ENCODE measurements at regions not wholly inside any gene's neighbourhood (a gene's known extent, or its start where the extent isn't known, plus 50 kb on each side); places are given as distances from the start of the nearest gene placed in this dataset.
A peak's percentile ranks its signal among the peaks of the same experiment; 100 is the strongest.

- Histone ChIP-seq H3K4me2 (no peak overlapping the region), H3K4me1 (peaks cover 27% of the 10 kb centered on the region), H3K27ac (no peak overlapping the region), H4K20me1 (no peaks in the 10 kb centered on the region), H3K9me3 (peaks cover 4% of the 10 kb centered on the region; the same call in 1 of the 2 replicates), H3K27me3 (no peaks in the 10 kb centered on the region), H3K4me3 (no peak overlapping the region), H3K36me3 (no peaks in the 10 kb centered on the region), H3K9ac (no peak overlapping the region)
- no peak for TF ChIP-seq Cebpa-rat (IDR thresholded peaks at IDR 0.05)
These were observed 130.8 kb downstream of the DNAJB6 start for GRCh38 chr7:157467496-157468212.

GRCh38 chr7:157468221-157469111 is 131.7 kb downstream of the DNAJB6 start:
- Histone ChIP-seq H3K36me3 (no peaks in the 10 kb centered on the region), H3K9me3 (peaks cover 12% of the 10 kb centered on the region), H3K4me3 (no peak overlapping the region), H3K9ac (no peak overlapping the region), H3K4me2 (no peak overlapping the region), H3K4me1 (peaks cover 21% of the 10 kb centered on the region), H3K27ac (no peak overlapping the region), H3K27me3 (no peaks in the 10 kb centered on the region), H4K20me1 (no peaks in the 10 kb centered on the region)
- no peak for TF ChIP-seq Cebpa-rat (IDR thresholded peaks at IDR 0.05)

- no peak overlapping the region for H3K27ac ChIP-seq
- H3K9ac ChIP-seq, result no peak overlapping the region
- peaks cover 21% of the 10 kb centered on the region for H3K4me1 ChIP-seq
- no peak overlapping the region for H3K4me3 ChIP-seq
- no peaks in the 10 kb centered on the region for H3K36me3 ChIP-seq
- H4K20me1 ChIP-seq, result no peaks in the 10 kb centered on the region
- peaks cover 15% of the 10 kb centered on the region for H3K9me3 ChIP-seq
- no peak overlapping the region for H3K4me2 ChIP-seq
- H3K27me3 ChIP-seq, result no peaks in the 10 kb centered on the region
- TF ChIP-seq Cebpa-rat (IDR thresholded peaks at IDR 0.05), result no peak
These were observed 132.6 kb downstream of the DNAJB6 start for GRCh38 chr7:157469181-157470016.

GRCh38 chr7:157470017-157470322 is 133.2 kb downstream of the DNAJB6 start:
- no peak overlapping the region for H3K27ac ChIP-seq
- H3K9me3 ChIP-seq, result peaks cover 15% of the 10 kb centered on the region
- no peaks in the 10 kb centered on the region for H3K36me3 ChIP-seq
- H3K9ac ChIP-seq, result no peak overlapping the region
- H3K4me2 ChIP-seq, result no peak overlapping the region
- TF ChIP-seq Cebpa-rat (IDR thresholded peaks at IDR 0.05), result no peak
- H4K20me1 ChIP-seq, result no peaks in the 10 kb centered on the region
- peaks cover 21% of the 10 kb centered on the region for H3K4me1 ChIP-seq
- H3K4me3 ChIP-seq, result no peak overlapping the region
- H3K27me3 ChIP-seq, result no peaks in the 10 kb centered on the region

GRCh38 chr7:157470701-157471131 is 133.9 kb downstream of the DNAJB6 start:
- H3K36me3 ChIP-seq, result no peaks in the 10 kb centered on the region
- peaks cover 15% of the 10 kb centered on the region for H3K9me3 ChIP-seq
- H3K4me2 ChIP-seq, result peak overlapping the region; percentile 50
- H4K20me1 ChIP-seq, result no peaks in the 10 kb centered on the region
- no peaks in the 10 kb centered on the region for H3K27me3 ChIP-seq
- H3K9ac ChIP-seq, result no peak overlapping the region
- H3K4me3 ChIP-seq, result no peak overlapping the region
- H3K27ac ChIP-seq, result no peak overlapping the region
- TF ChIP-seq Cebpa-rat (IDR thresholded peaks at IDR 0.05), result no peak
- peaks cover 21% of the 10 kb centered on the region for H3K4me1 ChIP-seq

GRCh38 chr7:157471259-157472125 is 134.7 kb downstream of the DNAJB6 start:
- Histone ChIP-seq H3K4me1 (peaks cover 21% of the 10 kb centered on the region), H3K27ac (no peak overlapping the region), H3K9ac (no peak overlapping the region), H3K9me3 (peaks cover 15% of the 10 kb centered on the region), H3K36me3 (no peaks in the 10 kb centered on the region), H3K4me2 (peak overlapping the region; percentile 50), H3K27me3 (no peaks in the 10 kb centered on the region), H3K4me3 (no peak overlapping the region), H4K20me1 (no peaks in the 10 kb centered on the region)
- no peak for TF ChIP-seq Cebpa-rat (IDR thresholded peaks at IDR 0.05)

GRCh38 chr7:157472311-157473050 is 135.7 kb downstream of the DNAJB6 start:
- no peak overlapping the region for H3K9ac ChIP-seq
- no peak overlapping the region for H3K27ac ChIP-seq
- H3K4me2 ChIP-seq, result peak overlapping the region; percentile 50
- H3K36me3 ChIP-seq, result no peaks in the 10 kb centered on the region
- H4K20me1 ChIP-seq, result no peaks in the 10 kb centered on the region
- peaks cover 15% of the 10 kb centered on the region for H3K9me3 ChIP-seq
- H3K27me3 ChIP-seq, result no peaks in the 10 kb centered on the region
- H3K4me1 ChIP-seq, result peaks cover 24% of the 10 kb centered on the region
- no peak overlapping the region for H3K4me3 ChIP-seq
- TF ChIP-seq Cebpa-rat (IDR thresholded peaks at IDR 0.05), result peak; percentile 67; the same call in 1 of the 2 replicates

GRCh38 chr7:157473051-157473569 is 136.3 kb downstream of the DNAJB6 start:
- no peaks in the 10 kb centered on the region for H3K36me3 ChIP-seq
- no peak overlapping the region for H3K27ac ChIP-seq
- no peak overlapping the region for H3K4me2 ChIP-seq
- peak; percentile 2; the same call in 1 of the 2 replicates for TF ChIP-seq Cebpa-rat (IDR thresholded peaks at IDR 0.05)
- no peaks in the 10 kb centered on the region for H4K20me1 ChIP-seq
- peaks cover 30% of the 10 kb centered on the region for H3K4me1 ChIP-seq
- no peaks in the 10 kb centered on the region for H3K27me3 ChIP-seq
- no peak overlapping the region for H3K9ac ChIP-seq
- H3K4me3 ChIP-seq, result no peak overlapping the region
- H3K9me3 ChIP-seq, result peaks cover 15% of the 10 kb centered on the region

Measured in BLaER1 (cell line).